Keratinocyte (primary cell): ENCODE measurements at regions not wholly inside any gene's neighbourhood (a gene's known extent, or its start where the extent isn't known, plus 50 kb on each side); places are given as distances from the start of the nearest gene placed in this dataset.

Source experiments
- DNase-seq: peaks from one replicate; pipeline ENCODE4 v3.0.0-alpha.2; 2011; ENCODE audit warnings: low read depth, missing footprints, low spot score
- FAIRE-seq: peaks from 2 replicates; lab custom pipeline; 2011; peaks lifted over from hg19 to GRCh38; lab: Jason Lieb, UNC
- H2AFZ ChIP-seq: 2 replicates; pipeline ENCODE4 v1.6.0; 2012; ENCODE audit warnings: low read length, control low read depth, inconsistent platforms; ENCODE audit not compliant: control insufficient read depth
- H3K27ac ChIP-seq: 2 replicates; pipeline ENCODE4 v1.5.1; 2011; ENCODE audit warnings: low read length; ENCODE audit not compliant: control insufficient read depth, insufficient read depth
- H3K27me3 ChIP-seq: 3 replicates; pipeline ENCODE4 v1.6.0; 2011; ENCODE audit warnings: low read length; ENCODE audit not compliant: control insufficient read depth, insufficient read depth; ENCODE audit errors: extremely low read depth
- H3K36me3 ChIP-seq, 2 experiments: 2 replicates in 1 of 2; 3 replicates in 1 of 2; pipeline ENCODE4 v1.5.1; 2011; ENCODE audit warnings: low read length in 2 of 2, mild to moderate bottlenecking in 1 of 2; ENCODE audit not compliant: control insufficient read depth in 2 of 2, insufficient read depth in 2 of 2; ENCODE audit errors: extremely low read depth in 1 of 2
- H3K4me1 ChIP-seq: 3 replicates; pipeline ENCODE4 v1.5.1; 2011; ENCODE audit warnings: low read length; ENCODE audit not compliant: control insufficient read depth, insufficient read depth; ENCODE audit errors: extremely low read depth
- H3K4me2 ChIP-seq: 3 replicates; pipeline ENCODE4 v1.6.0; 2011; ENCODE audit warnings: low read depth, low read length; ENCODE audit not compliant: control insufficient read depth, insufficient read depth; ENCODE audit errors: extremely low read depth
- H3K4me3 ChIP-seq, 3 experiments: fragments of 200-600 bp in 1 of 3; sonication (generic) in 1 of 3; 2 replicates in 2 of 3; 3 replicates in 1 of 3; pipeline ENCODE4 v1.5.1; 2011 to 2016; ENCODE audit warnings: low read length in 3 of 3, mild to moderate bottlenecking in 3 of 3, control low read depth in 2 of 3, inconsistent platforms in 1 of 3, low read depth in 1 of 3, mixed read lengths in 1 of 3, mixed run types in 1 of 3, moderate library complexity in 1 of 3; ENCODE audit not compliant: control insufficient read depth in 2 of 3, insufficient read depth in 2 of 3; ENCODE audit errors: extremely low read depth in 1 of 3
- H3K79me2 ChIP-seq: 2 replicates; pipeline ENCODE4 v1.6.0; 2012; ENCODE audit warnings: low read length; ENCODE audit not compliant: control insufficient read depth, insufficient read depth
- H3K9ac ChIP-seq: 3 replicates; pipeline ENCODE4 v1.6.0; 2011; ENCODE audit warnings: low read length; ENCODE audit not compliant: control insufficient read depth, insufficient read depth; ENCODE audit errors: extremely low read depth
- H3K9me1 ChIP-seq: 3 replicates; pipeline ENCODE4 v1.6.0; 2011; ENCODE audit warnings: low read length; ENCODE audit not compliant: control insufficient read depth, insufficient read depth; ENCODE audit errors: extremely low read depth
- H3K9me3 ChIP-seq: 2 replicates; pipeline ENCODE4 v1.5.1; 2012; ENCODE audit warnings: low read depth, low read length; ENCODE audit not compliant: control insufficient read depth
- H4K20me1 ChIP-seq: 3 replicates; pipeline ENCODE4 v1.6.0; 2011; ENCODE audit warnings: low read length; ENCODE audit not compliant: control insufficient read depth, insufficient read depth; ENCODE audit errors: extremely low read depth
- EZH2 ChIP-seq: IDR thresholded peaks from one replicate; pipeline ENCODE4 v1.6.1; 2012; ENCODE audit warnings: inconsistent platforms, mild to moderate bottlenecking, low read length, moderate library complexity
- dilution Hi-C: fragments of 300-500 bp; cut with MboI; formaldehyde crosslinking; loops from one replicate; pipeline ENCODE4 v1.7.0; 2020; ENCODE audit warnings: low sequenced_read_pairs; ENCODE audit not compliant: extremely low pct_ligation_motif_present
- TF ChIP-seq, protein P1 (sequence below), 3 experiments: IDR thresholded peaks in 1 of 3; conservative IDR thresholded peaks in 1 of 3; optimal IDR thresholded peaks in 1 of 3; 2 replicates in 2 of 3; 3 replicates in 1 of 3; pipeline versions ENCODE3 to v1.5.1; 2011; ENCODE audit warnings: low read length in 3 of 3, mild to moderate bottlenecking in 3 of 3, moderate library complexity in 2 of 3, control low read depth in 1 of 3, inconsistent platforms in 1 of 3; ENCODE audit not compliant: insufficient read depth in 2 of 3; ENCODE audit errors: extremely low read depth in 1 of 3

- Histone ChIP-seq H3K9me3 (no peaks in the 10 kb centered on the region), H4K20me1 (no peaks in the 10 kb centered on the region), H2AFZ (no peak overlapping the region), H3K9me1 (no peaks in the 10 kb centered on the region), H3K4me1 (no peaks in the 10 kb centered on the region), H3K27me3 (no peaks in the 10 kb centered on the region), H3K36me3 (no peaks in the 10 kb centered on the region), H3K9ac (no peak overlapping the region), H3K4me2 (no peak overlapping the region), H3K27ac (no peak overlapping the region), H3K79me2 (no peaks in the 10 kb centered on the region), H3K4me3 (no peak overlapping the region)
- TF ChIP-seq, protein P1, sequence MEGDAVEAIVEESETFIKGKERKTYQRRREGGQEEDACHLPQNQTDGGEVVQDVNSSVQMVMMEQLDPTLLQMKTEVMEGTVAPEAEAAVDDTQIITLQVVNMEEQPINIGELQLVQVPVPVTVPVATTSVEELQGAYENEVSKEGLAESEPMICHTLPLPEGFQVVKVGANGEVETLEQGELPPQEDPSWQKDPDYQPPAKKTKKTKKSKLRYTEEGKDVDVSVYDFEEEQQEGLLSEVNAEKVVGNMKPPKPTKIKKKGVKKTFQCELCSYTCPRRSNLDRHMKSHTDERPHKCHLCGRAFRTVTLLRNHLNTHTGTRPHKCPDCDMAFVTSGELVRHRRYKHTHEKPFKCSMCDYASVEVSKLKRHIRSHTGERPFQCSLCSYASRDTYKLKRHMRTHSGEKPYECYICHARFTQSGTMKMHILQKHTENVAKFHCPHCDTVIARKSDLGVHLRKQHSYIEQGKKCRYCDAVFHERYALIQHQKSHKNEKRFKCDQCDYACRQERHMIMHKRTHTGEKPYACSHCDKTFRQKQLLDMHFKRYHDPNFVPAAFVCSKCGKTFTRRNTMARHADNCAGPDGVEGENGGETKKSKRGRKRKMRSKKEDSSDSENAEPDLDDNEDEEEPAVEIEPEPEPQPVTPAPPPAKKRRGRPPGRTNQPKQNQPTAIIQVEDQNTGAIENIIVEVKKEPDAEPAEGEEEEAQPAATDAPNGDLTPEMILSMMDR (optimal IDR thresholded peaks at IDR 0.05 in 1 of 3, IDR thresholded peaks at IDR 0.05 in 1 of 3, conservative IDR thresholded peaks at IDR 0.05 in 1 of 3; ENCODE audit: extremely low read depth in 1 of 3, insufficient read depth in 2 of 3, low read length in 3 of 3), result no peak
- TF ChIP-seq EZH2, result no peak
- DNase-seq, result no peak
- no peak for FAIRE-seq
- dilution Hi-C loops, result no loop called here
These were observed 246.5 kb upstream of the MYO3A start for GRCh38 chr10:25687521-25687920.

GRCh38 chr10:25689346-25690100 is 244.5 kb upstream of the MYO3A start:
- no peak overlapping the region for H3K27ac ChIP-seq
- no peaks in the 10 kb centered on the region for H3K9me3 ChIP-seq
- no peak overlapping the region for H2AFZ ChIP-seq
- H3K4me1 ChIP-seq, result no peaks in the 10 kb centered on the region
- H3K27me3 ChIP-seq, result no peaks in the 10 kb centered on the region
- no peaks in the 10 kb centered on the region for H3K79me2 ChIP-seq
- no peak overlapping the region for H3K4me2 ChIP-seq
- FAIRE-seq (no peak), DNase-seq (no peak)
- H3K4me3 ChIP-seq, result no peak overlapping the region
- dilution Hi-C loops, result no loop called here
- no peak for TF ChIP-seq EZH2
- TF ChIP-seq, protein P1 (optimal IDR thresholded peaks at IDR 0.05 in 1 of 3, IDR thresholded peaks at IDR 0.05 in 1 of 3, conservative IDR thresholded peaks at IDR 0.05 in 1 of 3; ENCODE audit: extremely low read depth in 1 of 3, insufficient read depth in 2 of 3, low read length in 3 of 3), result no peak
- H3K9me1 ChIP-seq, result no peaks in the 10 kb centered on the region
- no peaks in the 10 kb centered on the region for H3K36me3 ChIP-seq
- H4K20me1 ChIP-seq, result no peaks in the 10 kb centered on the region
- no peak overlapping the region for H3K9ac ChIP-seq
